AG04449 (cell line): ENCODE measurements at regions not wholly inside any gene's neighbourhood (a gene's known extent, or its start where the extent isn't known, plus 50 kb on each side); places are given as distances from the start of the nearest gene placed in this dataset.

Experiments
- CTCF ChIA-PET: fragments of 350-600 bp; formaldehyde crosslinking; extraction: SDS; loops from one replicate; lab custom pipeline; 2021; ENCODE audit warnings: antibody characterized with exemption; lab: Yijun Ruan, JAX
- POLR2A ChIA-PET: fragments of 400-600, 350-600 bp; formaldehyde crosslinking; extraction: SDS; loops from one replicate; lab custom pipeline; 2020; ENCODE audit warnings: antibody characterized with exemption, inconsistent platforms; lab: Yijun Ruan, JAX
- DNase-seq: peaks from one replicate; pipeline ENCODE4 v3.0.0-alpha.2; 2010; ENCODE audit warnings: low read depth, low spot score
- H3K4me3 ChIP-seq: 2 replicates; pipeline ENCODE4 v1.5.1; 2011; ENCODE audit warnings: low read depth, mild to moderate bottlenecking, control low read depth, low read length
- CTCF ChIP-seq: IDR thresholded peaks from one replicate; pipeline ENCODE4 v1.5.1; 2011; ENCODE audit warnings: mild to moderate bottlenecking, moderate library complexity, low read length, control low read depth, inconsistent platforms; ENCODE audit not compliant: insufficient read depth; ENCODE audit errors: missing control alignments

- POLR2A ChIA-PET, result no interaction called here
- CTCF ChIA-PET, result no interaction called here
- no peak for TF ChIP-seq CTCF
- no peak overlapping the region for H3K4me3 ChIP-seq
- no peak for DNase-seq
Observed at GRCh38 chr5:7066471-7067235, 329.3 kb upstream of the ADCY2 start.

- H3K4me3 ChIP-seq, result no peak overlapping the region
- POLR2A ChIA-PET, result no interaction called here
- CTCF ChIA-PET, result no interaction called here
- no peak for TF ChIP-seq CTCF
- DNase-seq, result no peak
Observed at GRCh38 chr5:7068156-7068555, 327.8 kb upstream of the ADCY2 start.

GRCh38 chr5:7068899-7069298, 327.0 kb upstream of the ADCY2 start:
- TF ChIP-seq CTCF, result no peak
- ChIA-PET POLR2A (no interaction called here), CTCF (no interaction called here)
- no peak for DNase-seq
- H3K4me3 ChIP-seq, result no peak overlapping the region

- no peak for TF ChIP-seq CTCF
- DNase-seq, result no peak
- ChIA-PET POLR2A (no interaction called here), CTCF (no interaction called here)
- H3K4me3 ChIP-seq, result no peak overlapping the region
Observed at GRCh38 chr5:7072188-7072587, 323.8 kb upstream of the ADCY2 start.

DNA sequence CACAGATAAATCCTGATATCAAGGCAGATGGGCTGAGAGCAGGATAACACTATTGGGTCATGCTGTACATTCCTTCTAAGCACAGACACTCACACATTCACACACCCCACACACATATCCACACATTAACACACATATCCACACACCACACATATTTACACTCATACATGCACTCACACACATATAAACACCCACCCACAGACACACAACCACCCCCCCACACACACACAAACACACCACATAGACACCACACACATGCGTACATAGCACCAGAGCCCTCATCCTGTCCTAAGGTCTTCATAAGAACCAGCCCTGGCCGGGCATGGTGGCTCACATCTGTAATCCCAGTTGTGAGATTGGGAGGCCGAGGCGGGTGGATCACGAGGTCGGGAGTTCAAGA, 322.3 kb upstream of the ADCY2 start:
- DNase-seq, result no peak
- TF ChIP-seq CTCF, result no peak
- ChIA-PET POLR2A (no interaction called here), CTCF (no interaction called here)
- no peak overlapping the region for H3K4me3 ChIP-seq

DNA sequence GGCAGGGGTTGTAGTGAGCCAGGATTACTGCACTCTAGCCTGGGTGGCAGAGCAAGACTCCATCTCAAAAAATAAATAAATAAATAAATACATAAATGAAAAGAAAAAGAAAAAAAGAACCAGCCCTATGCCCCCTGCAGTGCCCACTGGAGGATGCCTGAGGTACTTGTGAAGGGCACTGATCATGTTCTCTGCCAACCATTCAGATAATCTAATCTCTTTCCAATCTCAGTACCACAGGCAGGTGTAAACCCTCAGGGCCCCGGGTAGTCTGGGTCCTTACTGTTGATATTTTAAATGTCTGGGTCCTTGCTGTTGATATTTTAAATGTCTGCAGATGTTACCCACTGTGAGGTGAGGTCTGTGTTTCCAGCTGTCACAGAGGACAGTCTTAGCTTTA, 321.8 kb upstream of the ADCY2 start:
- CTCF ChIA-PET, result no interaction called here
- no peak for DNase-seq
- TF ChIP-seq CTCF, result no peak
- POLR2A ChIA-PET, result no interaction called here
- no peak overlapping the region for H3K4me3 ChIP-seq
